ENCODE measurements at regions not wholly inside any gene's neighbourhood (a gene's known extent, or its start where the extent isn't known, plus 50 kb on each side); places are given as distances from the start of the nearest gene placed in this dataset.

GRCh38 chr19:13629687-13630357, 123.5 kb upstream of the CACNA1A start:
- H3K4me3 Mint-ChIP-seq: no peak overlapping the region

More at GRCh38 chr19:13629687-13630357, 123.5 kb upstream of the CACNA1A start:
- no peak for DNase-seq (ENCODE audit: low spot score)
- Mint-ChIP-seq H3K27ac (no peak overlapping the region), H3K9me3 (peaks cover 7% of the 10 kb centered on the region; the same call in 1 of the 2 replicates), H3K36me3 (no peaks in the 10 kb centered on the region; the same call in 1 of the 2 replicates), H3K4me1 (peaks cover 34% of the 10 kb centered on the region), H3K27me3 (ENCODE audit: low read depth) (no peaks in the 10 kb centered on the region)
- no peak for ATAC-seq
- TF ChIP-seq SOX15 (CRISPR knock-in tag; IDR thresholded peaks at IDR 0.05): no peak
- no peak for TF ChIP-seq ELF4 (CRISPR knock-in tag; IDR thresholded peaks at IDR 0.05; ENCODE audit: low read depth)
- TF ChIP-seq E2F5 (CRISPR knock-in tag; IDR thresholded peaks at IDR 0.05): no peak
- TF ChIP-seq GTF2I (CRISPR knock-in tag; conservative IDR thresholded peaks at IDR 0.05): no peak
- no peak for TF ChIP-seq ZNF425 (CRISPR knock-in tag; conservative IDR thresholded peaks at IDR 0.05)
- no peak for TF ChIP-seq ERG (CRISPR knock-in tag; IDR thresholded peaks at IDR 0.05)
- no peak for TF ChIP-seq KAT7 (CRISPR knock-in tag; IDR thresholded peaks at IDR 0.05; ENCODE audit: borderline replicate concordance)
- TF ChIP-seq JAZF1 (CRISPR knock-in tag; IDR thresholded peaks at IDR 0.05): no peak
- TF ChIP-seq, protein P1, sequence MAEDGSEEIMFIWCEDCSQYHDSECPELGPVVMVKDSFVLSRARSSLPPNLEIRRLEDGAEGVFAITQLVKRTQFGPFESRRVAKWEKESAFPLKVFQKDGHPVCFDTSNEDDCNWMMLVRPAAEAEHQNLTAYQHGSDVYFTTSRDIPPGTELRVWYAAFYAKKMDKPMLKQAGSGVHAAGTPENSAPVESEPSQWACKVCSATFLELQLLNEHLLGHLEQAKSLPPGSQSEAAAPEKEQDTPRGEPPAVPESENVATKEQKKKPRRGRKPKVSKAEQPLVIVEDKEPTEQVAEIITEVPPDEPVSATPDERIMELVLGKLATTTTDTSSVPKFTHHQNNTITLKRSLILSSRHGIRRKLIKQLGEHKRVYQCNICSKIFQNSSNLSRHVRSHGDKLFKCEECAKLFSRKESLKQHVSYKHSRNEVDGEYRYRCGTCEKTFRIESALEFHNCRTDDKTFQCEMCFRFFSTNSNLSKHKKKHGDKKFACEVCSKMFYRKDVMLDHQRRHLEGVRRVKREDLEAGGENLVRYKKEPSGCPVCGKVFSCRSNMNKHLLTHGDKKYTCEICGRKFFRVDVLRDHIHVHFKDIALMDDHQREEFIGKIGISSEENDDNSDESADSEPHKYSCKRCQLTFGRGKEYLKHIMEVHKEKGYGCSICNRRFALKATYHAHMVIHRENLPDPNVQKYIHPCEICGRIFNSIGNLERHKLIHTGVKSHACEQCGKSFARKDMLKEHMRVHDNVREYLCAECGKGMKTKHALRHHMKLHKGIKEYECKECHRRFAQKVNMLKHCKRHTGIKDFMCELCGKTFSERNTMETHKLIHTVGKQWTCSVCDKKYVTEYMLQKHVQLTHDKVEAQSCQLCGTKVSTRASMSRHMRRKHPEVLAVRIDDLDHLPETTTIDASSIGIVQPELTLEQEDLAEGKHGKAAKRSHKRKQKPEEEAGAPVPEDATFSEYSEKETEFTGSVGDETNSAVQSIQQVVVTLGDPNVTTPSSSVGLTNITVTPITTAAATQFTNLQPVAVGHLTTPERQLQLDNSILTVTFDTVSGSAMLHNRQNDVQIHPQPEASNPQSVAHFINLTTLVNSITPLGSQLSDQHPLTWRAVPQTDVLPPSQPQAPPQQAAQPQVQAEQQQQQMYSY (CRISPR knock-in tag; IDR thresholded peaks at IDR 0.05): no peak
- TF ChIP-seq, protein P2, sequence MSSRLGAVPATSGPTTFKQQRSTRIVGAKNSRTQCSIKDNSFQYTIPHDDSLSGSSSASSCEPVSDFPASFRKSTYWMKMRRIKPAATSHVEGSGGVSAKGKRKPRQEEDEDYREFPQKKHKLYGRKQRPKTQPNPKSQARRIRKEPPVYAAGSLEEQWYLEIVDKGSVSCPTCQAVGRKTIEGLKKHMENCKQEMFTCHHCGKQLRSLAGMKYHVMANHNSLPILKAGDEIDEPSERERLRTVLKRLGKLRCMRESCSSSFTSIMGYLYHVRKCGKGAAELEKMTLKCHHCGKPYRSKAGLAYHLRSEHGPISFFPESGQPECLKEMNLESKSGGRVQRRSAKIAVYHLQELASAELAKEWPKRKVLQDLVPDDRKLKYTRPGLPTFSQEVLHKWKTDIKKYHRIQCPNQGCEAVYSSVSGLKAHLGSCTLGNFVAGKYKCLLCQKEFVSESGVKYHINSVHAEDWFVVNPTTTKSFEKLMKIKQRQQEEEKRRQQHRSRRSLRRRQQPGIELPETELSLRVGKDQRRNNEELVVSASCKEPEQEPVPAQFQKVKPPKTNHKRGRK (CRISPR knock-in tag; IDR thresholded peaks at IDR 0.05; ENCODE audit: borderline replicate concordance): no peak
- TF ChIP-seq ZNF121 (CRISPR knock-in tag; IDR thresholded peaks at IDR 0.05): no peak
- TF ChIP-seq HMGXB4 (CRISPR knock-in tag; IDR thresholded peaks at IDR 0.05): no peak
- TF ChIP-seq ZNF396 (CRISPR knock-in tag; IDR thresholded peaks at IDR 0.05; ENCODE audit: borderline replicate concordance): no peak
- no peak for TF ChIP-seq ZNF138 (CRISPR knock-in tag; conservative IDR thresholded peaks at IDR 0.05)
- TF ChIP-seq NR1H2 (CRISPR knock-in tag; IDR thresholded peaks at IDR 0.05): no peak
- no peak for TF ChIP-seq ZNF423 (CRISPR knock-in tag; IDR thresholded peaks at IDR 0.05)
- no peak for TF ChIP-seq CDX4 (CRISPR knock-in tag; IDR thresholded peaks at IDR 0.05; ENCODE audit: borderline replicate concordance)
- TF ChIP-seq OVOL2 (CRISPR knock-in tag; IDR thresholded peaks at IDR 0.05; ENCODE audit: borderline replicate concordance): no peak
- POLR2A ChIA-PET: interaction anchor here (0.7 kb wide), 1 partner anchor 53 kb away, joined by 5 read pairs; no protein-coding TSS in a partner anchor
- CTCF ChIA-PET: interaction anchor here (0.7 to 1.5 kb wide), 3 partner anchors 12 to 382 kb away, joined by 3 to 7 read pairs (median 5); no protein-coding TSS in a partner anchor

All from WTC11 (cell line).